ENCODE measurements at regions not wholly inside any gene's neighbourhood (a gene's known extent, or its start where the extent isn't known, plus 50 kb on each side); places are given as distances from the start of the nearest gene placed in this dataset.

DNA sequence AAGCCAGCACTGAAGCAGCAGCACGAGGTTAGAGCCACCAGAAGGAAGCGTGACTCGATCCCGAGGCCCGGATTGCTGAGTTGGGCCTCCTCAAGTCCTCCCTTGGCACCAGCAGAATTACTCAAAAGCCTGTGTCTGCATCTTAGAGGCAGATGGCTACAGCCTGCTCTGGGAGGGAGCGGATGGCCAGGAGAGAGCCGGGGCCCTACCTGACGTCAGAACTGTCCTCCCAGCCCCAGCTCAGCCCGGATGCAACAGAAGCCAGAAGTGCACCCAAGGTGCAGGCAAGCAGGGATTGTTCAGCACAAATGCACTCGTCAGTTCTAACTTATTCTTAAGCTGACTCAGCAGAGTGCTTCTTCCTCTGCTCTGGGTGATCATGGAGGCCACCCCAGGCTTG is 155.5 kb upstream of the RPS6KA2 start:
- Histone ChIP-seq H3K27me3 (ENCODE audit: control insufficient read depth in 1 of 2, insufficient read depth in 2 of 2, low read length in 2 of 2) (peaks cover 0 to 20% of the 10 kb centered on the region in 2 experiments; a peak in 2 of 5 replicates), H3K9ac (ENCODE audit: insufficient read depth, low read depth, low read length) (no peak overlapping the region), H2AFZ (ENCODE audit: low read length) (no peak overlapping the region), H3K79me2 (ENCODE audit: insufficient read depth, low read length) (no peaks in the 10 kb centered on the region), H3K4me3 (replicated peaks in 1 of 3; ENCODE audit: insufficient read depth in 1 of 3, low read depth in 2 of 3, low read length in 3 of 3) (no peak overlapping the region), H3K4me2 (ENCODE audit: low read depth, low read length) (no peak overlapping the region), H3K27ac (ENCODE audit: extremely low read length, insufficient read depth, low read length) (no peak overlapping the region), H3K4me1 (ENCODE audit: insufficient read depth, low read length) (no peaks in the 10 kb centered on the region), H4K20me1 (ENCODE audit: insufficient read depth, low read length) (no peaks in the 10 kb centered on the region), H3K9me3 (ENCODE audit: low read length) (no peaks in the 10 kb centered on the region), H3K36me3 (replicated peaks in 1 of 2; ENCODE audit: control insufficient read depth in 1 of 2, insufficient read depth in 2 of 2, low read length in 2 of 2) (no peaks in the 10 kb centered on the region)
- no TSS peak for BruUV-seq (replicated peaks)
- 64% methylated on average over 9 of the region's 10 CpGs for WGBS (ENCODE audit: low lambda C conversion rate)
- TF ChIP-seq ZSCAN21 (CRISPR knock-in tag; IDR thresholded peaks at IDR 0.05; ENCODE audit: borderline replicate concordance) (no peak), SRSF4 (IDR thresholded peaks at IDR 0.05; ENCODE audit: low read depth, low read length, poor library complexity, severe bottlenecking) (no peak), MAFK (conservative IDR thresholded peaks at IDR 0.05 in 1 of 2, IDR thresholded peaks at IDR 0.05 in 1 of 2; ENCODE audit: low read length in 2 of 2) (peak; percentile 66 to 84; a peak in 3 of 4 replicates), MAFF (IDR thresholded peaks at IDR 0.05; ENCODE audit: low read depth, low read length) (peak; percentile 73), NR2F2 (IDR thresholded peaks at IDR 0.05; ENCODE audit: borderline replicate concordance, low read depth) (no peak)
- intact Hi-C loops (cut with micrococcal nuclease; ENCODE audit: unreplicated experiment) (no loop called here), in situ Hi-C loops (cut with HindIII; ENCODE audit: extremely low pct_ligation_motif_present, low pct_unique_long_range_greater_than_20kb) (no loop called here)
- no peak for ATAC-seq
- no peak for FAIRE-seq
- ChIA-PET POLR2A (no interaction called here), CTCF (ENCODE audit: low intra/inter-chr PET ratio, low total read pairs) (no interaction called here)
- DNase-seq (ENCODE audit: low spot score): no peak

DNA sequence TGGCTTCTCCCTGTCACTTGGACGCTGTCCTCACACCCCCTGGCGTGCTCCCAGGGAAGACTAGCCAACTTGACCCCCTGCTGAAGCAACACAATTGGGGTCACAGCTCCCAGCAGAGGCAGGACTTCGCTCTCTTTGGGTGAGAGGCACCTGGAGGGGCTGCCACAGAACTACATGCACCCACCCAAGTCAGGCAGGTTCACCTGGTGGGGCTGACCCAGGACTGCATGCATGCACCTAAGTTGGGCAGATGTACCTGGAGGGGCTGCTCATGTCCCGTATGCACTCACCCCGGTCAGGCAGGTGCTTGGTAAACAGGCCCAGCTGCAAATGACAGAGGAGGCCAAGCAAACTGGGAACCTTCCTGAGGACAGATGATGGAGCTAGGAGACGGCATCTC is 154.3 kb upstream of the RPS6KA2 start:
- ChIA-PET CTCF (ENCODE audit: low intra/inter-chr PET ratio, low total read pairs) (no interaction called here), POLR2A (no interaction called here)
- H3K4me3 ChIP-seq (replicated peaks in 1 of 3; ENCODE audit: insufficient read depth in 1 of 3, low read depth in 2 of 3, low read length in 3 of 3): no peak overlapping the region
- no peak overlapping the region for H3K9ac ChIP-seq (ENCODE audit: insufficient read depth, low read depth, low read length)
- no peaks in the 10 kb centered on the region for H3K4me1 ChIP-seq (ENCODE audit: insufficient read depth, low read length)
- WGBS (ENCODE audit: low lambda C conversion rate): 25% methylated on average over 5 of the region's 6 CpGs
- no peak overlapping the region for H3K27ac ChIP-seq (ENCODE audit: extremely low read length, insufficient read depth, low read length)
- in situ Hi-C loops (cut with HindIII; ENCODE audit: extremely low pct_ligation_motif_present, low pct_unique_long_range_greater_than_20kb) (no loop called here), intact Hi-C loops (cut with micrococcal nuclease; ENCODE audit: unreplicated experiment) (no loop called here)
- no peak overlapping the region for H2AFZ ChIP-seq (ENCODE audit: low read length)
- ATAC-seq (peak; percentile 48), DNase-seq (ENCODE audit: low spot score) (no peak), FAIRE-seq (no peak)
- no peaks in the 10 kb centered on the region for H4K20me1 ChIP-seq (ENCODE audit: insufficient read depth, low read length)
- H3K36me3 ChIP-seq (replicated peaks in 1 of 2; ENCODE audit: control insufficient read depth in 1 of 2, insufficient read depth in 2 of 2, low read length in 2 of 2): no peaks in the 10 kb centered on the region
- peaks cover 0 to 30% of the 10 kb centered on the region in 2 experiments; a peak in 3 of 5 replicates for H3K27me3 ChIP-seq (ENCODE audit: control insufficient read depth in 1 of 2, insufficient read depth in 2 of 2, low read length in 2 of 2)
- BruUV-seq (replicated peaks): no TSS peak
- no peak overlapping the region for H3K4me2 ChIP-seq (ENCODE audit: low read depth, low read length)
- H3K9me3 ChIP-seq (ENCODE audit: low read length): no peaks in the 10 kb centered on the region
- H3K79me2 ChIP-seq (ENCODE audit: insufficient read depth, low read length): no peaks in the 10 kb centered on the region
- no peak for TF ChIP-seq ZNF773 (CRISPR knock-in tag; IDR thresholded peaks at IDR 0.05; ENCODE audit: borderline replicate concordance)
- no peak for TF ChIP-seq MLXIP (CRISPR knock-in tag; IDR thresholded peaks at IDR 0.05; ENCODE audit: borderline replicate concordance)
- no peak for TF ChIP-seq ZFP36L2 (CRISPR knock-in tag; IDR thresholded peaks at IDR 0.05)
- no peak for TF ChIP-seq ZNF280B (CRISPR knock-in tag; IDR thresholded peaks at IDR 0.05; ENCODE audit: borderline replicate concordance)
- no peak for TF ChIP-seq ZFP41 (CRISPR knock-in tag; IDR thresholded peaks at IDR 0.05; ENCODE audit: borderline replicate concordance)
- no peak for TF ChIP-seq ZNF235 (CRISPR knock-in tag; IDR thresholded peaks at IDR 0.05; ENCODE audit: borderline replicate concordance)
- no peak for TF ChIP-seq KLF15 (CRISPR knock-in tag; IDR thresholded peaks at IDR 0.05; ENCODE audit: borderline replicate concordance)
- no peak for TF ChIP-seq ZNF329 (CRISPR knock-in tag; IDR thresholded peaks at IDR 0.05; ENCODE audit: low read depth)

Data from HepG2 (cell line).